IPS DF 4.7 (cell line): ENCODE measurements at regions not wholly inside any gene's neighbourhood (a gene's known extent, or its start where the extent isn't known, plus 50 kb on each side); places are given as distances from the start of the nearest gene placed in this dataset.

Experiments
- DNase-seq: peaks from one replicate; pipeline ENCODE4 v3.0.0-alpha.2; 2013; ENCODE audit warnings: low spot score; ENCODE audit errors: extremely low read depth

GRCh38 chr2:240225660-240226475, 85.4 kb upstream of the OTOS start:
- DNase-seq: no peak

GRCh38 chr2:240226672-240227537, 86.4 kb upstream of the OTOS start:
- no peak for DNase-seq

- DNase-seq: no peak
Observed at GRCh38 chr2:240227538-240228428, 87.3 kb upstream of the OTOS start.

- DNase-seq: no peak
Observed at GRCh38 chr2:240229005-240229404, 88.5 kb upstream of the OTOS start.

- no peak for DNase-seq
Observed at GRCh38 chr2:240229603-240230235, 89.3 kb upstream of the OTOS start.

GRCh38 chr2:240230291-240230931, 90.0 kb upstream of the OTOS start:
- no peak for DNase-seq

- no peak for DNase-seq
Observed at GRCh38 chr2:240231838-240232244, 91.4 kb upstream of the OTOS start.

- no peak for DNase-seq
Observed at GRCh38 chr2:240232264-240232915, 91.9 kb upstream of the OTOS start.

- peak; percentile 51 for DNase-seq
Observed at GRCh38 chr2:240232961-240233884, 92.8 kb upstream of the OTOS start.

- DNase-seq: no peak
Observed at GRCh38 chr2:240233885-240234502, 93.5 kb upstream of the OTOS start.

GRCh38 chr2:240234503-240234951, 94.1 kb upstream of the OTOS start:
- DNase-seq: no peak

GRCh38 chr2:240235149-240235803, 94.8 kb upstream of the OTOS start:
- DNase-seq: no peak

GRCh38 chr2:240235811-240236210, 95.4 kb upstream of the OTOS start:
- no peak for DNase-seq

- no peak for DNase-seq
Observed at GRCh38 chr2:240236217-240237111, 96.0 kb upstream of the OTOS start.

- DNase-seq: no peak
Observed at GRCh38 chr2:240237609-240238174, 97.2 kb upstream of the OTOS start.

GRCh38 chr2:240238201-240238600, 97.7 kb upstream of the OTOS start:
- no peak for DNase-seq
